ENCODE measurements at regions not wholly inside any gene's neighbourhood (a gene's known extent, or its start where the extent isn't known, plus 50 kb on each side); places are given as distances from the start of the nearest gene placed in this dataset.

- H3K36me3 Mint-ChIP-seq (ENCODE audit: low read depth): no peaks in the 10 kb centered on the region
- CTCF ChIA-PET: no interaction called here
- no peak for DNase-seq
- no peaks in the 10 kb centered on the region for H3K4me1 Mint-ChIP-seq (ENCODE audit: low read depth)
- no peaks in the 10 kb centered on the region for H3K27me3 Mint-ChIP-seq (ENCODE audit: low read depth)
- ATAC-seq: no peak
- POLR2A ChIA-PET: no interaction called here
- H3K9me3 Mint-ChIP-seq (ENCODE audit: insufficient read depth): peaks cover 3% of the 10 kb centered on the region
- no peak overlapping the region for H3K4me3 Mint-ChIP-seq
- no peak overlapping the region for H3K27ac Mint-ChIP-seq
Measured at GRCh38 chr5:97338729-97339128, 155.7 kb upstream of the RIOK2 start.

- ATAC-seq: no peak
- H3K27ac Mint-ChIP-seq: no peak overlapping the region
- H3K36me3 Mint-ChIP-seq (ENCODE audit: low read depth): no peaks in the 10 kb centered on the region
- no peaks in the 10 kb centered on the region for H3K27me3 Mint-ChIP-seq (ENCODE audit: low read depth)
- H3K9me3 Mint-ChIP-seq (ENCODE audit: insufficient read depth): peaks cover 15% of the 10 kb centered on the region
- no peaks in the 10 kb centered on the region for H3K4me1 Mint-ChIP-seq (ENCODE audit: low read depth)
- H3K4me3 Mint-ChIP-seq: no peak overlapping the region
- CTCF ChIA-PET: no interaction called here
- POLR2A ChIA-PET: no interaction called here
- no peak for DNase-seq
Measured at GRCh38 chr5:97355775-97356174, 172.7 kb upstream of the RIOK2 start.

GRCh38 chr5:97363577-97363976 lies 180.5 kb upstream of the RIOK2 start:
- no peaks in the 10 kb centered on the region for H3K9me3 Mint-ChIP-seq (ENCODE audit: insufficient read depth)
- POLR2A ChIA-PET: no interaction called here

DNA sequence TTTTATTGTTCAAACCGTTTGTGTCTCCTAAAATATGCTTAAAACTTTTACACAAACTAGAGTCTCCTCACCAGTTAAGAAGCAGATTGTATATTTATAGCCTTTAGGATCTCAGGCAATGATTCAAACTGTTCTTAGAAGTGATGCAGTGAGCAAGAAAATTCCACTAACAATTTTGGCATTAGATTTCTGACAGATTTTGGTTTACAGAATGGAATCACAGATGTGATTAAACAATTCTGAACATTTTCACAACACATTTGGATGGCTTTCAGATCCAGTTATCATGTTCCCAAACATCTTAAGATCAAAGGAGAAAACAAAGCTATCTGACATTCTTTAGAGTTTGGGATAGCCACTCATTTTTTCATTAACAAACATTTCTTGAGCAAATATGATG lies 181.7 kb upstream of the RIOK2 start:
- no peak overlapping the region for H3K27ac Mint-ChIP-seq
- no peak overlapping the region for H3K4me3 Mint-ChIP-seq
- H3K36me3 Mint-ChIP-seq (ENCODE audit: low read depth): no peaks in the 10 kb centered on the region
- ChIA-PET POLR2A (no interaction called here), CTCF (no interaction called here)
- DNase-seq (no peak), ATAC-seq (no peak)
- H3K4me1 Mint-ChIP-seq (ENCODE audit: low read depth): no peaks in the 10 kb centered on the region
- H3K9me3 Mint-ChIP-seq (ENCODE audit: insufficient read depth): no peaks in the 10 kb centered on the region
- no peaks in the 10 kb centered on the region for H3K27me3 Mint-ChIP-seq (ENCODE audit: low read depth)

More at GRCh38 chr5:97363577-97363976, 180.5 kb upstream of the RIOK2 start:
- Mint-ChIP-seq H3K4me1 (ENCODE audit: low read depth) (no peaks in the 10 kb centered on the region), H3K27me3 (ENCODE audit: low read depth) (no peaks in the 10 kb centered on the region), H3K36me3 (ENCODE audit: low read depth) (no peaks in the 10 kb centered on the region), H3K4me3 (no peak overlapping the region), H3K27ac (no peak overlapping the region)
- no peak for DNase-seq
- CTCF ChIA-PET: no interaction called here
- no peak for ATAC-seq

DNA sequence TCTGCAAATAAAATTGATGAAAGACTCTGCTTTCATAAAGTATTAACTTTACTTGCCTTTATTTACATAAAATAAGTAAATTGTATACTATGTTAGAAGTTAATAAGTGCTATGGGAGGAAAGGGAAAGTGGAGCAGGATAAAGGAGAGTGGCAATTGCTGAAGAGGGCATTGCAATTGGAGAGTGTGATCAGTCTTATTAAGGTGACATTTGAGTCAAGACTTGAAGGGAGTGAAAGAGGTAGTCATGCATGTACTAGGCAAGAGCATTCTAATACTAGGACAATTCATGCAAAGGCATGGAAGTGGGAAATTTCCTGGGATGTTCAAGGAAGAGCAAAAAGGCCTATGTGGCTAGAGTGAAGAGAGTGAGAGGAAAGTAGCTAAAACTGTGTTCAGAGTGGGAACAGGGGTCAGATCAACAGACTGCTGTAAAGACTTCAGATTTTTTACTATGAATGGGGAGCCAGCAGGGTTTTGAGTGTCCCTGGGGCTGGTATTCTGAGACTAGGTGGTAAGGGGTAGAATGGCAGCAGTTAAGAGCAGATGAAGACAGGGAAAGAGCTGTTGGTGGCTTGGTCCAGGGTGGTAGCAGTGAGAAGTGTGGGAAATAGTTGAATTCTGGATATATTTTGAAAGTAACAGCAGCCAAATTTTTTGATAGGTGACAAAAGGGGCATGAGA lies 182.3 kb upstream of the RIOK2 start:
- no peaks in the 10 kb centered on the region for H3K36me3 Mint-ChIP-seq (ENCODE audit: low read depth)
- no peaks in the 10 kb centered on the region for H3K4me1 Mint-ChIP-seq (ENCODE audit: low read depth)
- H3K9me3 Mint-ChIP-seq (ENCODE audit: insufficient read depth): no peaks in the 10 kb centered on the region
- POLR2A ChIA-PET: no interaction called here
- H3K27ac Mint-ChIP-seq: no peak overlapping the region
- DNase-seq (no peak), ATAC-seq (no peak)
- no peaks in the 10 kb centered on the region for H3K27me3 Mint-ChIP-seq (ENCODE audit: low read depth)
- CTCF ChIA-PET: no interaction called here
- no peak overlapping the region for H3K4me3 Mint-ChIP-seq

GRCh38 chr5:97365918-97366317 lies 182.9 kb upstream of the RIOK2 start:
- no peak overlapping the region for H3K27ac Mint-ChIP-seq
- H3K4me1 Mint-ChIP-seq (ENCODE audit: low read depth): no peaks in the 10 kb centered on the region
- no peaks in the 10 kb centered on the region for H3K9me3 Mint-ChIP-seq (ENCODE audit: insufficient read depth)
- CTCF ChIA-PET: no interaction called here
- no peaks in the 10 kb centered on the region for H3K36me3 Mint-ChIP-seq (ENCODE audit: low read depth)
- POLR2A ChIA-PET: no interaction called here
- H3K27me3 Mint-ChIP-seq (ENCODE audit: low read depth): no peaks in the 10 kb centered on the region
- ATAC-seq: no peak
- H3K4me3 Mint-ChIP-seq: no peak overlapping the region
- DNase-seq: no peak

- H3K27me3 Mint-ChIP-seq (ENCODE audit: low read depth): no peaks in the 10 kb centered on the region
Measured at GRCh38 chr5:97375959-97376358, 192.9 kb upstream of the RIOK2 start.

GRCh38 chr5:97377582-97377981 lies 194.5 kb upstream of the RIOK2 start:
- no peak for ATAC-seq
- no peaks in the 10 kb centered on the region for H3K27me3 Mint-ChIP-seq (ENCODE audit: low read depth)
- H3K9me3 Mint-ChIP-seq (ENCODE audit: insufficient read depth): no peaks in the 10 kb centered on the region
- DNase-seq: no peak
- H3K27ac Mint-ChIP-seq: no peak overlapping the region
- no peaks in the 10 kb centered on the region for H3K36me3 Mint-ChIP-seq (ENCODE audit: low read depth)
- ChIA-PET CTCF (no interaction called here), POLR2A (no interaction called here)
- H3K4me1 Mint-ChIP-seq (ENCODE audit: low read depth): no peaks in the 10 kb centered on the region
- H3K4me3 Mint-ChIP-seq: no peak overlapping the region

More at GRCh38 chr5:97375959-97376358, 192.9 kb upstream of the RIOK2 start:
- no peaks in the 10 kb centered on the region for H3K36me3 Mint-ChIP-seq (ENCODE audit: low read depth)
- ATAC-seq (no peak), DNase-seq (no peak)
- CTCF ChIA-PET: no interaction called here
- H3K4me1 Mint-ChIP-seq (ENCODE audit: low read depth): no peaks in the 10 kb centered on the region
- H3K9me3 Mint-ChIP-seq (ENCODE audit: insufficient read depth): no peaks in the 10 kb centered on the region
- no peak overlapping the region for H3K27ac Mint-ChIP-seq
- no peak overlapping the region for H3K4me3 Mint-ChIP-seq
- POLR2A ChIA-PET: no interaction called here

GRCh38 chr5:97383996-97384395 lies 200.9 kb upstream of the RIOK2 start:
- DNase-seq: no peak
- Mint-ChIP-seq H3K9me3 (ENCODE audit: insufficient read depth) (no peaks in the 10 kb centered on the region), H3K4me1 (ENCODE audit: low read depth) (no peaks in the 10 kb centered on the region), H3K27me3 (ENCODE audit: low read depth) (no peaks in the 10 kb centered on the region), H3K4me3 (no peak overlapping the region), H3K36me3 (ENCODE audit: low read depth) (no peaks in the 10 kb centered on the region), H3K27ac (no peak overlapping the region)
- ATAC-seq: no peak
- ChIA-PET POLR2A (no interaction called here), CTCF (no interaction called here)

- CTCF ChIA-PET: no interaction called here
- no peak for DNase-seq
- no peak for ATAC-seq
- Mint-ChIP-seq H3K27me3 (ENCODE audit: low read depth) (no peaks in the 10 kb centered on the region), H3K36me3 (ENCODE audit: low read depth) (no peaks in the 10 kb centered on the region), H3K27ac (no peak overlapping the region), H3K9me3 (ENCODE audit: insufficient read depth) (no peaks in the 10 kb centered on the region), H3K4me1 (ENCODE audit: low read depth) (no peaks in the 10 kb centered on the region), H3K4me3 (no peak overlapping the region)
- POLR2A ChIA-PET: no interaction called here
Measured at GRCh38 chr5:97388794-97389193, 205.7 kb upstream of the RIOK2 start.

DNA sequence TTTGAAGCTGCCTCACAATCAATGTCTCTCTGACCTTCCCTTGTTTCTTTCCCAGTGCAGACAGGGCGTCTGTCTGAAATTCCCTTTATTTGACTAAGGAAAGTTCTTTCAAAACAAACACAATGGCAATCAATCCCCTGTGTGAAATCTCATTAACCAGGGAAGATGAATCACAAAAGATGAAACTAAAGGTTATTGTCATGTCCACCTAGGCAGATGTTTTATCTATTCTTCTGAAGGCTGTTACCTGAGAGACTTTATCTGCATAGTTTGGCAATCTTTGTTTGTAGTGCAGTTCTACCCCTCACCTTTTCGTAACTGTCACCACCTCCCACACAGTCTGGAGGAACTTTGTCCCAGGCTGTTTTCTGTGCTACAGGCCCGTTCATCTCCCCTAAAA lies 217.5 kb upstream of the RIOK2 start:
- DNase-seq: no peak
- no peaks in the 10 kb centered on the region for H3K4me1 Mint-ChIP-seq (ENCODE audit: low read depth)
- ChIA-PET POLR2A (no interaction called here), CTCF (no interaction called here)
- H3K36me3 Mint-ChIP-seq (ENCODE audit: low read depth): no peaks in the 10 kb centered on the region
- no peak overlapping the region for H3K27ac Mint-ChIP-seq
- H3K4me3 Mint-ChIP-seq: no peak overlapping the region
- no peak for ATAC-seq
- no peaks in the 10 kb centered on the region for H3K27me3 Mint-ChIP-seq (ENCODE audit: low read depth)
- no peaks in the 10 kb centered on the region for H3K9me3 Mint-ChIP-seq (ENCODE audit: insufficient read depth)

DNA sequence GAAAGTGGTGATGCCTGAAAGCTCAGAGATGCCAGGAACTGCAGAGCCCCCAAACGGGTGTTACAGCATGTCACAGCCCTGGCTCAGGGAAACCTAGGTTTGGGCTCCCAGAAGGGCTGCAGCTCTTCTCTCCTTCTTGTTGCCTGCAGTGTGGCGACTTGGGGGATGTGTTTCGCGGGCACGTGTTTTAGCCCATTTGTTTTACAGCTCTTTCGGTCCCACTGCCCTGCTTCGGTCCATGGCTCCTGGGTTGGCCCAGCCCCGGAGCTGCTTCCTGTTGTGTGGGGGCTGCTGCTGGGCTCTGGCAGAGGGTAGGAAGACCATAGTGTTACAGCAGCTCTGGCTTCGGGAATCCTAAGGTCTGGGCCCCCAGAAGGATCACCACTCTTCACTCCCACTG lies 222.9 kb upstream of the RIOK2 start:
- Mint-ChIP-seq H3K4me1 (ENCODE audit: low read depth) (no peaks in the 10 kb centered on the region), H3K36me3 (ENCODE audit: low read depth) (no peaks in the 10 kb centered on the region), H3K9me3 (ENCODE audit: insufficient read depth) (no peaks in the 10 kb centered on the region), H3K4me3 (no peak overlapping the region), H3K27ac (no peak overlapping the region), H3K27me3 (ENCODE audit: low read depth) (peaks cover 2% of the 10 kb centered on the region)
- DNase-seq (no peak), ATAC-seq (no peak)
- POLR2A ChIA-PET: no interaction called here
- CTCF ChIA-PET: no interaction called here

DNA sequence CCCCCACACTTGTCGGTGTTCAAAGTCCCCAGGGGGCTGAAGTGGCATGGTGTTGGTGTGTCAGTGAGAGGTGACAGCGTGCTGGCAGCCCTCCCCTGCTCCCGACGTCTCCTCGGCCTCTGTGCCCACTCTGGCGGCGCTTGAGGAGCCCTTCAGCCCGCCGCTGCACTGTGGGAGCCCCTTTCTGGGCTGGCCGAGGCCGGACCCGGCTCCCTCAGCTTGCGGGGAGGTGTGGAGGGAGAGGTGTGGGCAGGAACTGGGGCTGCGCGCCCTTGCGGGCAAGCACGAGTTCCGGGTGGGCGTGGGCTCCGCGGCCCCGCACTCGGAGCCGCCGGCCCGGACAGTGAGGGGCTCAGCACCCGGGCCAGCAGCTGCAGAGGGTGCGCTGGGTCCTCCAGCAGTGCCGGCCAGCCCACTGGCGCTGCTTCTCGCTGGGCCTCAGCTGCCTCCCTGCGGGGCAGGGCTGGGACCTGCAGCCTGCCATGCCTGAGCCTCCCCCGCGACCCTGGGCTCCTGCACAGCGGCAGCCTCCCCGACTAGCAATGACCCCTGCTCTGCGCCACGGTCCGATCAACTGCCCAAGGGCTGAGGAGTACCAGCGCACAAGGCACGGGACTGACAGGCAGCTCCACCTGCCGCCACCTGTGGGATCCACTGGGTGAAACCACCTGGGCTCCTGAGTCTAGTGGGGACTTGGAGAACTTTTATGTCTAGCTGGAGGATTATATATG lies 224.1 kb upstream of the RIOK2 start:
- ChIA-PET CTCF (no interaction called here), POLR2A (no interaction called here)
- no peaks in the 10 kb centered on the region for H3K4me1 Mint-ChIP-seq (ENCODE audit: low read depth)
- no peaks in the 10 kb centered on the region for H3K9me3 Mint-ChIP-seq (ENCODE audit: insufficient read depth)
- ATAC-seq: no peak
- no peak overlapping the region for H3K27ac Mint-ChIP-seq
- H3K4me3 Mint-ChIP-seq: no peak overlapping the region
- no peaks in the 10 kb centered on the region for H3K36me3 Mint-ChIP-seq (ENCODE audit: low read depth)
- no peak for DNase-seq
- H3K27me3 Mint-ChIP-seq (ENCODE audit: low read depth): peaks cover 2% of the 10 kb centered on the region
